CD14-positive monocyte (primary cell): ENCODE measurements at regions not wholly inside any gene's neighbourhood (a gene's known extent, or its start where the extent isn't known, plus 50 kb on each side); places are given as distances from the start of the nearest gene placed in this dataset.

ENCODE experiments used
- DNase-seq, 3 donors: peaks; one replicate each; pipeline ENCODE4 v3.0.0-alpha.2; 2011 to 2022
- H2AFZ ChIP-seq: 2 replicates; pipeline ENCODE4 v1.6.0; 2012; ENCODE audit warnings: mild to moderate bottlenecking, low read depth, low read length, inconsistent platforms; ENCODE audit not compliant: insufficient read depth, poor library complexity, severe bottlenecking
- H3K27ac ChIP-seq, 2 donors: 1 replicate in 1 of 2; 2 replicates in 1 of 2; pipeline ENCODE4 v1.5.1; 2012 to 2013; ENCODE audit warnings: low read length in 2 of 2, control low read depth in 1 of 2, inconsistent platforms in 1 of 2, low read depth in 1 of 2, mild to moderate bottlenecking in 1 of 2
- H3K27me3 ChIP-seq, 2 donors: one replicate each; pipeline versions ENCODE4 v1.6.0 to v1.6.1; 2011 to 2013; ENCODE audit warnings: low read length in 2 of 2; ENCODE audit not compliant: control insufficient read depth in 2 of 2, insufficient read depth in 2 of 2
- H3K36me3 ChIP-seq, 2 donors: replicated peaks in 1 of 2; 1 replicate in 1 of 2; 2 replicates in 1 of 2; pipeline versions ENCODE4 v1.5.1 to v1.6.1; 2012 to 2013; ENCODE audit warnings: low read length in 2 of 2, control low read depth in 1 of 2, inconsistent platforms in 1 of 2, mild to moderate bottlenecking in 1 of 2; ENCODE audit not compliant: insufficient read depth in 2 of 2, control insufficient read depth in 1 of 2
- H3K4me1 ChIP-seq, 2 donors: 1 replicate in 1 of 2; 2 replicates in 1 of 2; pipeline versions ENCODE4 v1.5.1 to v1.6.1; 2012 to 2013; ENCODE audit warnings: low read length in 2 of 2, control low read depth in 1 of 2, inconsistent platforms in 1 of 2, mild to moderate bottlenecking in 1 of 2, moderate library complexity in 1 of 2; ENCODE audit not compliant: insufficient read depth in 2 of 2, control insufficient read depth in 1 of 2
- H3K4me2 ChIP-seq: replicated peaks from 2 replicates; pipeline ENCODE3; 2012; ENCODE audit warnings: low read length, moderate library complexity, mild to moderate bottlenecking; ENCODE audit not compliant: poor library complexity, severe bottlenecking; ENCODE audit errors: extremely low read depth
- H3K4me3 ChIP-seq, 3 experiments: fragments of 200-600 bp in 1 of 3; sonication (generic) in 1 of 3; replicated peaks in 1 of 3; 1 replicate in 2 of 3; 2 replicates in 1 of 3; pipeline ENCODE4 v1.5.1; 2011 to 2013; ENCODE audit warnings: low read length in 3 of 3, mild to moderate bottlenecking in 3 of 3, control low read depth in 2 of 3, low read depth in 2 of 3, inconsistent platforms in 1 of 3, moderate library complexity in 1 of 3
- H3K79me2 ChIP-seq: 2 replicates; pipeline ENCODE4 v1.6.0; 2012; ENCODE audit warnings: mild to moderate bottlenecking, control low read depth, inconsistent platforms, low read length, moderate library complexity; ENCODE audit not compliant: insufficient read depth
- H3K9ac ChIP-seq: 2 replicates; pipeline ENCODE4 v1.6.0; 2017; ENCODE audit warnings: low read length, mild to moderate bottlenecking; ENCODE audit not compliant: insufficient read depth, poor library complexity, severe bottlenecking
- H3K9me3 ChIP-seq, 2 donors: replicated peaks in 1 of 2; 1 replicate in 1 of 2; 2 replicates in 1 of 2; pipeline versions ENCODE4 v1.5.1 to v1.6.1; 2012 to 2013; ENCODE audit warnings: low read length in 2 of 2, control low read depth in 1 of 2; ENCODE audit not compliant: control insufficient read depth in 1 of 2, insufficient read depth in 1 of 2
- H4K20me1 ChIP-seq: 2 replicates; pipeline ENCODE4 v1.6.0; 2012; ENCODE audit warnings: mild to moderate bottlenecking, low read length, control low read depth, moderate library complexity; ENCODE audit not compliant: insufficient read depth
- H3K27ac Mint-ChIP-seq, 7 donors: one replicate each; pipeline ENCODE4 v1.8.0; 2020; ENCODE audit warnings: mild to moderate bottlenecking in 7 of 7, mixed read lengths in 7 of 7, moderate library complexity in 6 of 7, inconsistent platforms in 2 of 7
- H3K27me3 Mint-ChIP-seq, 3 donors: one replicate each; pipeline ENCODE4 v1.8.0; 2021 to 2022; ENCODE audit warnings: low read depth in 3 of 3, mild to moderate bottlenecking in 3 of 3, mixed read lengths in 3 of 3, moderate library complexity in 3 of 3, inconsistent platforms in 1 of 3
- H3K36me3 Mint-ChIP-seq, 2 donors: one replicate each; pipeline ENCODE4 v1.8.0; 2020; ENCODE audit warnings: mixed read lengths in 2 of 2, inconsistent platforms in 1 of 2, mild to moderate bottlenecking in 1 of 2
- H3K4me1 Mint-ChIP-seq: one replicate; pipeline ENCODE4 v1.8.0; 2020; ENCODE audit warnings: mild to moderate bottlenecking, mixed read lengths
- H3K4me3 Mint-ChIP-seq, 2 donors: one replicate each; pipeline ENCODE4 v1.8.0; 2020; ENCODE audit warnings: mild to moderate bottlenecking in 2 of 2, mixed read lengths in 2 of 2, moderate library complexity in 1 of 2
- H3K9me3 Mint-ChIP-seq, 7 donors: one replicate each; pipeline ENCODE4 v1.8.0; 2020 to 2022; ENCODE audit warnings: mixed read lengths in 7 of 7, mild to moderate bottlenecking in 6 of 7, moderate library complexity in 6 of 7, inconsistent platforms in 2 of 7
- WGBS: methylation state at CpG from one replicate; pipeline ENCODE4 v1.1.5; 2013; ENCODE audit warnings: missing lambda C conversion rate; ENCODE audit not compliant: insufficient coverage; 5-methylcytosine and 5-hydroxymethylcytosine counted together
- intact Hi-C, 2 donors: fragments of 100-400 bp; cut with micrococcal nuclease; formaldehyde crosslinking; loops; one replicate each; pipeline versions ENCODE4 v1.15.0 to v1.15.1; 2023
- TF ChIP-seq, protein P1 (sequence below): fragments of 200-600 bp; IDR thresholded peaks from one replicate; pipeline ENCODE4 v1.8.0; 2022; ENCODE audit warnings: antibody characterized with exemption, mild to moderate bottlenecking

DNA sequence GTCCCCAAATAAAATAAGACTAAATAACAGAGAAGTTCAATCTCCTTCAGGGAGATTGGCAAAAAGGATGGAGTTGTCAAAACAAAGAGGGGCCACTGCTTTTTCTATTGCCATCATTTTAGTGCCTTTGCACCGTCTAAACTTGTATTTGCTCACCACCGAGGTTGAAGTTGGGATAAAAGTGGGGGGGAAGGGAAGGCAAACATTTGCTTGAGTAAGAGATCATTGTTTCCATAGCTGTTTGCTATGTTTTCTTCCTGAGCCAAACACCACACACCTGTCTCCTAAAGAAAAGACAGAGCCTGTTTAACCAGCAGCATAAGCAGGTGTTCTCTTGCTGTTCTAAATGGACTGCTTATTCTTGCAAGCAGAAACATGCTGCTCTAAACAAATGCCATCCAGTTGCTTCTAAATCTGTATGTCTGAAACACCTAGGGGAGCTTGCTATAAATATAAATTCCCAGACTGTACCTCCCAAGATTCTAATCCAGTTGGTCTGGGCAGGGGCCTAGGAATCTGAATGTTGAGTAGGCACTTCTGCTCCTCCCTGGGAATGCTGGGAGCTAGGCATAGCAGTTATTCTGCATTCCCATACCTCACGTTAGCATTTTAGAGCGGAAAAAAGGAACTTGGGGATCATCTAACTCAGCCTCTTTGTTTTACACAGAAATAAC is 179.4 kb upstream of the ARL4C start:
- H3K4me1 ChIP-seq = no peaks in the 10 kb centered on the region
- H4K20me1 ChIP-seq = no peaks in the 10 kb centered on the region
- TF ChIP-seq, protein P1, sequence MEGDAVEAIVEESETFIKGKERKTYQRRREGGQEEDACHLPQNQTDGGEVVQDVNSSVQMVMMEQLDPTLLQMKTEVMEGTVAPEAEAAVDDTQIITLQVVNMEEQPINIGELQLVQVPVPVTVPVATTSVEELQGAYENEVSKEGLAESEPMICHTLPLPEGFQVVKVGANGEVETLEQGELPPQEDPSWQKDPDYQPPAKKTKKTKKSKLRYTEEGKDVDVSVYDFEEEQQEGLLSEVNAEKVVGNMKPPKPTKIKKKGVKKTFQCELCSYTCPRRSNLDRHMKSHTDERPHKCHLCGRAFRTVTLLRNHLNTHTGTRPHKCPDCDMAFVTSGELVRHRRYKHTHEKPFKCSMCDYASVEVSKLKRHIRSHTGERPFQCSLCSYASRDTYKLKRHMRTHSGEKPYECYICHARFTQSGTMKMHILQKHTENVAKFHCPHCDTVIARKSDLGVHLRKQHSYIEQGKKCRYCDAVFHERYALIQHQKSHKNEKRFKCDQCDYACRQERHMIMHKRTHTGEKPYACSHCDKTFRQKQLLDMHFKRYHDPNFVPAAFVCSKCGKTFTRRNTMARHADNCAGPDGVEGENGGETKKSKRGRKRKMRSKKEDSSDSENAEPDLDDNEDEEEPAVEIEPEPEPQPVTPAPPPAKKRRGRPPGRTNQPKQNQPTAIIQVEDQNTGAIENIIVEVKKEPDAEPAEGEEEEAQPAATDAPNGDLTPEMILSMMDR = no peak
- intact Hi-C loops = no loop called here
- no peak overlapping the region for H3K27ac Mint-ChIP-seq
- no peaks in the 10 kb centered on the region for H3K27me3 ChIP-seq
- H3K9ac ChIP-seq = no peak overlapping the region
- H3K9me3 Mint-ChIP-seq = peaks cover 0 to 3% (median 0%) of the 10 kb centered on the region in 7 donors
- no peak for DNase-seq
- H3K79me2 ChIP-seq = no peaks in the 10 kb centered on the region
- H3K4me1 Mint-ChIP-seq = no peaks in the 10 kb centered on the region
- no peak overlapping the region for H3K4me3 ChIP-seq
- no peak overlapping the region for H2AFZ ChIP-seq
- H3K27me3 Mint-ChIP-seq = no peaks in the 10 kb centered on the region
- H3K4me3 Mint-ChIP-seq = no peak overlapping the region
- 100% methylated on average over 1 of the region's 4 CpGs for WGBS
- no peaks in the 10 kb centered on the region for H3K36me3 ChIP-seq
- no peaks in the 10 kb centered on the region for H3K36me3 Mint-ChIP-seq
- no peak overlapping the region for H3K27ac ChIP-seq
- no peaks in the 10 kb centered on the region for H3K9me3 ChIP-seq
- H3K4me2 ChIP-seq = no peak overlapping the region

DNA sequence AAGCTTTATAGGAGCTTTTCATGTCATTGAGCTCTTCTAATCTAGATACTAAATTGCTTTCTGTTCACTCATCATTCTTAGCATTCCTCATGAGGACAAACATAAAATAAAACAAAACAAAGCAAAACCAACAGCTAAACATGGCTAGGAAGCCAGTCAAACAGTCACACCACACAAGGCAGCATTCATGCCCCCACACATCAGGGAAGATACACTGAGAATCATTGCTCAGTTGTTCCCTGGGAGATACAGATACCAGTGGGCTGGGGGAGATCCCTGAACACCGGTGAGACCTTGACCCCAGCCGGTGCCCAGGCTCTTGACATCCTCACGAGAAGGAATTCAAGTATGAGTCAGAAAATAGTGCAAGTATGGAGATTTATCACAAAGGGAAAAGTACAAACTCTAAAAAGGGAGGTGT is 177.9 kb upstream of the ARL4C start:
- Histone ChIP-seq H4K20me1 (no peaks in the 10 kb centered on the region), H3K27ac (no peak overlapping the region), H3K9me3 (peaks cover 0 to under 1% of the 10 kb centered on the region in 2 donors), H3K79me2 (no peaks in the 10 kb centered on the region), H3K4me3 (no peak overlapping the region), H3K27me3 (no peaks in the 10 kb centered on the region), H3K4me1 (no peaks in the 10 kb centered on the region), H3K36me3 (no peaks in the 10 kb centered on the region), H3K9ac (no peak overlapping the region), H3K4me2 (no peak overlapping the region), H2AFZ (no peak overlapping the region)
- whole genome bisulfite sequencing = 100% methylated on average over 3 of the region's 3 CpGs
- TF ChIP-seq, protein P1 = no peak
- Mint-ChIP-seq H3K9me3 (peaks cover 0 to 3% (median 0%) of the 10 kb centered on the region in 7 donors), H3K27ac (no peak overlapping the region), H3K4me3 (no peak overlapping the region), H3K27me3 (peaks cover 0 to 2% (median 0%) of the 10 kb centered on the region in 3 donors), H3K4me1 (no peaks in the 10 kb centered on the region), H3K36me3 (no peaks in the 10 kb centered on the region)
- no peak for DNase-seq
- intact Hi-C loops = no loop called here
